NCI-H524 (cell line): ENCODE measurements at regions not wholly inside any gene's neighbourhood (a gene's known extent, or its start where the extent isn't known, plus 50 kb on each side); places are given as distances from the start of the nearest gene placed in this dataset.

ENCODE experiments used
- DNase-seq, 2 experiments: peaks; one replicate each; lab custom pipeline; 2025; lab: John Stamatoyannopoulos, UW

GRCh38 chr6:134712311-134712710, 237.6 kb downstream of the ALDH8A1 start:
- no peak for DNase-seq

DNA sequence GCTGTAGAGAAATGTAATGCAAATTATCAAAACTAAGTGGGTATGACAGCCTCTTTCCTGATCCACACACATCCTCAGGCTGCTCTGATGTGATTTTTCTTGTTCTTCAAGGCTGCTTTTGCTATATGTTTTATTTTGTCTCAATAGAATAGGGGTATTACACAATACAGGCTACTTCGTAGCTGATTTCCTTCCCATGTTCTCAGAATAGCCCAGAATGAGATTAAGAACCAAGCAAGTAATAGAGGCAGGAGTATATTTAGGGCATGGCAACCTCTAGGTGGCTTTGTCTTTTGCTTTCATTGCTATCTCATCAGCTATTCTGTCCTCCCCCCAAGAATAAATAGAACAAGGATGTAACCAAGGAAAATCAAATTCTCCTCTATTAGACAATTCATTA, 241.8 kb downstream of the ALDH8A1 start:
- DNase-seq: no peak

DNA sequence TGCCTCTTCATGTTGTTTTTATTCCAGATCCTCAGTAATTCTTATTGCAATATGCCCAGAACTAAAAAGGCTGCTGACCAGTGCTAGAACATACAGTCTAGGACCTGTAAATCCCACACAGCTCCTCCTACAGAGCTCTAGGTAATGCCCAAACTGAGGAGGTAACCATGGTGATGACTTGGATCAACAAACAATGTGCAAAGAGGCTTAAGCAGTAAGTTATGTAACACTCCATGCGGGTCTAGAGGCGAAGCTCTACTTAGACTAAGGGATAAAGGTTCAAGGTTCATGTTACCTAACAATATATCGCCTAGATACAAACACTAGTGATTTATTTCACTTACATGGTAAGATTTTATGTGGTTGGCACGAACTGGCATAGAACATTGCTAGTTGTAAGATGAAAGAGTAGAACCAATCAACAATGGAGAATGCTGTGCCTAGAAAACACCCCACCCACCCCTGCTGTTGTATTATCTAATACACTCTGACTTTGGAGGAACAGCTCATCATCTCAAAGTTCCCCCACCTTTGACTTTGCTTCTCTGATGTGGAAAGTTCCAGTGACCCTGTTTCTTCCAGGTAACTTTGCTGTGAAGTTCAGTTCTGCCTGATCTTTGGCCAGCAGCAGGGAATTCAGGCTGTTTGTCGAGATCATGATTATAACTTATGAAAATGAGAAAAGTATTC, 242.4 kb downstream of the ALDH8A1 start:
- peak in 1 of 2 experiments; percentile 55 for DNase-seq

GRCh38 chr6:134706806-134707205, 243.1 kb downstream of the ALDH8A1 start:
- DNase-seq: no peak

DNA sequence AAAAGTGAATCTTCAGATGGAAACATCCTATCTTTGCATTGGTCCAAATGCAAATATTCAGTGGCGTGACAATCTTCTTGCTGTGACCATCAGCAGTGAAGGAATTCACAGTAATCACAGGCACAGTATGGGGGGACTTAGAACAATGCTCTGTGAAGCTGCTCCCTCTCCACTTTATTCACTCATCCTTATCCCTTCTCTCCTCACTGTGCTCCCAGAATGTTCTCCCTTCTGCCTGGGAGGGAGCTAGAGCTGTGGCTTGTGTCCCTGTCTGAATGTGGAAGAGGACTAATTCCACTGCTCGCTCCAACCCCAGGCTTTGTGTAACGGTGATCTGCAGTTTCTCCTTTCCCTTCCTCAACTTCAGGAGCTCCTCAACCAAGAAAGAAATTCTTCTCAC, 243.7 kb downstream of the ALDH8A1 start:
- DNase-seq: no peak

DNA sequence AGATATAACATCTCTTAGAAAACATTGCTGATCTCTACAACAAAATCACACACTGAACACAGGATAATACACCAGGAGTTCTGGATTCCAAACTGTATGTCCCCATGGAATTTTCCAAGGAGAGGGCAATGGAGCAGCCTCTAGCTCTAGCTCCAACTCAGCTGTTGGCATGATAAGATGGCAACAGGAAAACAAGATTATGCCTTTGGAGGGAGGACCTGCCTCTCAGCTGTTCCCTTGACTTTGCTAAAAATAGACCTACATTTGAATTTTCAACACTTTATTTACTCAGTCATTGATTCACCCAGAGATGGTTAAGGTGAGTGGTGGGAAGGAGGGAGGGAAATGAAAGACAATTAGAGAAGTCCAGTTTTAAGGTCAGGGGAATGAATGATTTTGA, 246.7 kb downstream of the ALDH8A1 start:
- DNase-seq: no peak

DNA sequence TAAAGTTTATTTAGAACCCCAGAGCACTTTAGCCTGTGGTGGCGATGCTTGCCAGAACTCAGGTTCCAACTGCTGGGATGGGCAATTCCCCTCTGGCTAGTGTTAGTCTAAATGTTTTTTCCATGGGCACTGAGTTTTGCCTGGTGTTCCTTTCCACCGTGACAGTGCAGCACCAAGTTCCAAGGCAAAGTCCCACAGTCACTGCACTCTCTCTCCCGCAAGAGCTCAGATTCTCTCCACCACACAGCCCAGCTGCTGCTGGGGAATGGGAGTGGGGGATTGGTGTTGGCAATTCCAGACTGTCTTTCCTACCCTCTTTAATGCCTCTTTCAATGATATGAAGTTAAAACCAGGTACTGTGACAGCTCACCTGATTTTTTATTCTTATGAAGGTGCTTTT, 247.6 kb downstream of the ALDH8A1 start:
- peak in 1 of 2 experiments; percentile 9 for DNase-seq

DNA sequence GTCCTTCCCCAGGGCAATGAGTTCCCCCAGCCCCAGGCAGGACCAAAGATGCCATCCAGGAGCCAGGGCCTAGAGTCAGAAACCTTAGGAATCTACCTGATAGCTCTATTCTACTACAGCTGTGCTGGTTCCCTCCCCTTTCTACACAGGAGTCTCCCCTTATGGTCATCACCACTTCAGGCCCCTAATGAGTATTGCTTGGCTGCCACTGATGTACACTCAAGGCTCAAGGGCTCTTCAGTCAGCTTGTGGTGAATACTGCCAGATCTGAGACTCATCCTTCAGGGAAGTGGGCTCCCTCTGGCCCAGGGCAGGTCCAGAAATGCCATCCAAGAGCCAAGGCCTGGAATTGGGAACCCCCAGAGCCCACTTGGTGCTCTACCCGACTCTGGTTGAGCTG, 248.6 kb downstream of the ALDH8A1 start:
- DNase-seq: peak; percentile 83 to 92

DNA sequence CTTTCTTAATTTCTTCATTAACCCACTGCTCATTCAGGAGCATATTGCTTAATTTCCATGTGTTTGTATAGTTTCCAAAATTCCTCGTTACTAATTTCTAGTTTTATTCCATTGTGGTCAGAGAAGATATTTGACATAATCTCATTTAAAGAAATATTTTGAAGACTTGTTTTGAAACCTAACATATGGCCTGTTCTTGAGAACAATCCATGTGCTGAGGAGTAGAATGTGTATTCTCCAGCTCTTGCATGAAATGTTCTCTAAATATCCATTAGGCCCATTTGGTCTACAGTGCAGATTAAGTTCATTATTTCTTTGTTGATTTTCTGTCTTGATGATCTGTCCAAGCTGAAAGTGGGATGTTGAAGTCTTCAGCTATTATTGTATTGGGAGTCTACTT, 251.7 kb downstream of the ALDH8A1 start:
- no peak for DNase-seq

DNA sequence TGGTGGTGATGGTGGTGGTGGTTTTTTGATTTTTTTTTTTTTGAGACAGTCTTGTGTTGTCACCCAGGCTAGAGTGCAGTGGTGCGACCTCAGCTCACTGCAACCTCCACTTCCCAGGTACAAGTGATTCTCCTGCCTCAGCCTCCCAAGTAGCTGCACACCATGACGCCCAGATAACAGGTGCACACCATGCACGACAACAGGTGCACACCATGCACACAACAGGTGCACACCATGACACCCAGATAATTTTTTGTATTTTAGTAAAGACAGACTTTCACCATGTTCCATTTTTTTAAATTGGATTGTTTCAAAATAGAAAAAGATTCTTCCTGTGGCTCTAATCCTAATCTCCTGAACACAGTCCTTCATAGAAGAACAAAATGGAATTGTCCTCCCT, 257.9 kb downstream of the ALDH8A1 start:
- no peak for DNase-seq

- no peak for DNase-seq
These were observed 258.7 kb downstream of the ALDH8A1 start for GRCh38 chr6:134691180-134691579.

- no peak for DNase-seq
These were observed 259.9 kb downstream of the ALDH8A1 start for GRCh38 chr6:134690048-134690447.

GRCh38 chr6:134689641-134690040, 260.3 kb downstream of the ALDH8A1 start:
- no peak for DNase-seq

- DNase-seq: no peak
These were observed 260.7 kb downstream of the ALDH8A1 start for GRCh38 chr6:134689177-134689576.

DNA sequence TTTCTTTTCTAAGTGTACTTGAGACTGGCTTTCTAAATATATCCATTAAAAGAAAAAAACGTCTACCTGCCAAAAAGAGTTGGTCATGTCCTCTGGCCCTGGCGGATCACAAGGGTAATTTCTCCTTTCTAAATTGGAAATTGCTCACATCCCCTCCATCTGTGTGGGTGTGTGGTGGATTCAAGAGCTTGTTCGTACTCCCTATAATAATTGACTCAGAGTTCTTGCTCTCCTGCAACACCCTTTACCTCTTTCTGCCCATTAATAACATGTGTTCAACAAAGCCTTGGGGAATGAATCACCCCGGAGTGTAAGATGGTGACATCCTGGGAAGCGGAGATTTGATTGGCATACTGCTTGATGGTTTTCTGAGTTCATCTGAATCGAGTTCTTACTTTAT, 263.8 kb downstream of the ALDH8A1 start:
- no peak for DNase-seq

DNA sequence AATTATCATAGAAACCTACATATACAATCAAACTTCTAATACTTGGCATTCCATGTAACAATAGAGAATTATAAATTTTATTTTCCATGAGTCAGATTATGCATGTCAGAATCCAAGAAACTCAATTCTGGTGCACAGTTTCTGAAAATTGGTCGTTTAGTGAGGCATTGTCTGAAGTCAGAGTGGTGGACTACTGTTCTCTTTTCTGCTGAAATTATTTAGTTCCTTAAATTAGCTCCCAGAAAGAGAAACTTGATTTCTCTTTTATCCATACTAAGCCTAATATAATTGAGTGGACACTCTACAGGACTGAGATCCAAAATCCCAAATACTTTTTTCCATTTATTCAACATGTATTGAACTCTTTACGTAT, 265.5 kb downstream of the ALDH8A1 start:
- DNase-seq: no peak

GRCh38 chr6:134683783-134684422, 266.0 kb downstream of the ALDH8A1 start:
- no peak for DNase-seq

GRCh38 chr6:134680433-134680832, 269.5 kb downstream of the ALDH8A1 start:
- no peak for DNase-seq

DNA sequence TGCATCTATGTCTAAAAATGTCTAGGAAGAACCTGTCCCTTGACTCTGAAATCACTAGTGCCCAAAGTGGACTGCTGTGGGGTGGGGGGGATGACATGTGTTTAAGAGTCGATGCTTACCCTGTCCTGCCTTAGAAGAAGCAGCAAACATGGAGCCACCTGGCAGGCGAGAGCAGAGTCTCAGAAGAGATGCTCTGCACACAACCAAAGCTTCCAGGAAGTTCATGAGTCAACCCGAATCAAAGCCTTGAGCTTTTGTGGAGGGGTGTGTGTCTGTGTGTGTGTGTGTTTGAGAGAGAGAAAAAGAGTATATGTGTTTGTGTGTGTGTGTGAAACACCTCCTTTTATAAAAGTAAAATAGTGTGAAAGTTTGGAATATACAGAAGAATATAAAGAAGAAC, 269.9 kb downstream of the ALDH8A1 start:
- DNase-seq: no peak

DNA sequence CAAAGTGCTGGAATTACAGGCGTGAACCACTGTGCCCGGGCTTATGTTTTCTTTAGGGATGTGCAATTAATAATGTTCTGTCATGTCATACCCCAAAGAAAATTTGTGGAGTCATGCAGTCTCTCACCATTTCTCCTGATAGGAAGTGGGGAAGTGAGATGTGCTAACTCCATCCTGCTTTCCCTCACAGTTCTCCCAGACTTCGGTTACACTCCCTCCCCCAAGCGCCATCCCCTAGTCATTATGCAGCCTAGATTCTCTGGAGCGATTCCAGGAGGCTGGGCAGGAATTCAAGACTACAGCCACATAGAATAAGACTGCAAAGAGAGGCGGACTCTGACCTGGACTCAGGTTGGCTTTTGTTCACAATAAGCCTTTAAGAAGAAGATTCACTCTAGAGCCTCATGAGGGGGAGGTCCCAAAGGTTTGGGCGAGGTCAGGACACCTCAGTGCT, 271.4 kb downstream of the ALDH8A1 start:
- DNase-seq: no peak

DNA sequence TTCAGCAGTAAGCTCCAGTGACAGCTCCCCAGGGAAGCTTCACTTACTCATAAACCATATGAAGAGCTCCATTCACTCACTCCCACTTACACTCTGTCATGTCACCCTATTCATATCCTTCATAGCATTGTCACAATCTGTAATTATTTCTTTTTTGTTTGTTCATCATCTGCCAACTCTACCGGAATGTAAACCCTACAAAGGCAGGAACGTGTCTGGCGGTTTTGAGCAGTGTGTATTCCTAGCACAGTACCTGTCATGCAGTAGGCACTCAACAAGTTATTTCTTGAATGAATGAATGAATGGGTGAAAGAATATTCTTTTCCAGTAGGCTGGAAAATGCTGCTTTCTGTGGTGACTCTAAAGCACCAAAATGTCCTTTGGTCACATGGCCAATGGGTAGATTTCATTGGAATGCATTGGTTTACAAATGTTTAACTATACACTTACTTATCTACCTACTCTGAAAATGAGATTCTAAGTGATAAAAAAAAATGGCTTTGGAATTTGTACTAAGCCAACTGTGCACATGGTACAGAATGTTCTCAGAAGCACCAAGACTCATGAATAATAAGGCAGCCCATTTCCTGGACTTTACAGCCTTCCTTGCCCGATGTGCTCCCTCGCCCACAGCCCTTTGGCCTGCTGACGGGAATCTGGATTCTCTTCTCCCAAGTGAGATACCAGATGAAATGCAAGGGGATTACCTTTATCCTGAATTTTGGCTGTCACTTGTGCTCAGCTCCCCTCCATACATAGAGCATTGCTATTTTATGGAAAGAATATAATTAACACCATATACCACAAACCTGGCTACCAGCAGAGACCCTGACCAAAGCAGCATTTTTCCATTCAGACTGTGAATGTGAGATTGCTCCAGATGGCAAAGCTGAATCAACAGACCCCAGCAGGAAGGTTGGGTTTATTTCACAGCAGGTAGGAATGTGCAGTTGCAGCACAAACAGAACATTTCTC, 273.3 kb downstream of the ALDH8A1 start:
- peak in 1 of 2 experiments; percentile 20 for DNase-seq
